ENCODE measurements at regions not wholly inside any gene's neighbourhood (a gene's known extent, or its start where the extent isn't known, plus 50 kb on each side); places are given as distances from the start of the nearest gene placed in this dataset.

GRCh38 chrX:10048707-10049106 lies 81.5 kb downstream of the CLDN34 start:
- no peak overlapping the region for H3K27ac ChIP-seq (ENCODE audit: poor library complexity, severe bottlenecking)
- no peaks in the 10 kb centered on the region for H3K36me3 ChIP-seq (ENCODE audit: low read depth)
- DNase-seq (ENCODE audit: low spot score) (no peak), ATAC-seq (ENCODE audit: low read depth) (no peak)
- no peaks in the 10 kb centered on the region for H3K9me3 ChIP-seq (ENCODE audit: severe bottlenecking)
- H3K4me1 ChIP-seq (ENCODE audit: insufficient read depth, poor library complexity, severe bottlenecking), result peaks cover 6% of the 10 kb centered on the region
- no peak for TF ChIP-seq CTCF (IDR thresholded peaks at IDR 0.05; ENCODE audit: poor library complexity, severe bottlenecking)
- H3K27me3 ChIP-seq (ENCODE audit: insufficient read depth, poor library complexity, severe bottlenecking), result no peaks in the 10 kb centered on the region
- H3K4me3 ChIP-seq (ENCODE audit: severe bottlenecking), result no peak overlapping the region

GRCh38 chrX:10049236-10049635 lies 82.1 kb downstream of the CLDN34 start:
- ATAC-seq (ENCODE audit: low read depth), result no peak
- H3K9me3 ChIP-seq (ENCODE audit: severe bottlenecking), result no peaks in the 10 kb centered on the region

DNA sequence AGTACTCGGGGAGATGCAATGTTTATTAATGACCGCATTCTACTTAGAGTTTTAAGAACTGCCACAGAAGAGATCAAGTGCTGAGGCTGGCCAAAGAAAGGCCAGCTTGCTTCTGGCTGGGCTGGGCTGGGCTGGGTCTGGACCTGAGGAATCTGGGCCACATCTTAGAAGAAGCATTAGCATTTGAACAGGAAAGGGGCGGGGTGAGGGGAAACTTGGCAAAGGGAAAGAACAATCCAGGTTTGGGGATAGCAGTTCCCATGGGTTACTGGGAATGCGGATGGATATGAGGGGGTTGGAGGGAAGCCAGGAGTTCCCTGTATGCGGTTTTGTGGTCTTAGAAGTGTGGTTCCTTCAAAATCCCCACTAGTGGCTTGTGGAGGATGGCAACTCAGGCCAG lies 83.3 kb downstream of the CLDN34 start:
- Histone ChIP-seq H3K27ac (ENCODE audit: poor library complexity, severe bottlenecking) (no peak overlapping the region), H3K4me3 (ENCODE audit: severe bottlenecking) (no peak overlapping the region), H3K27me3 (ENCODE audit: insufficient read depth, poor library complexity, severe bottlenecking) (no peaks in the 10 kb centered on the region), H3K36me3 (ENCODE audit: low read depth) (no peaks in the 10 kb centered on the region), H3K4me1 (ENCODE audit: insufficient read depth, poor library complexity, severe bottlenecking) (peaks cover 6% of the 10 kb centered on the region), H3K9me3 (ENCODE audit: severe bottlenecking) (no peaks in the 10 kb centered on the region)
- DNase-seq (ENCODE audit: low spot score) (no peak), ATAC-seq (ENCODE audit: low read depth) (no peak)
- no peak for TF ChIP-seq CTCF (IDR thresholded peaks at IDR 0.05; ENCODE audit: poor library complexity, severe bottlenecking)

More at GRCh38 chrX:10049236-10049635, 82.1 kb downstream of the CLDN34 start:
- Histone ChIP-seq H3K27ac (ENCODE audit: poor library complexity, severe bottlenecking) (no peak overlapping the region), H3K27me3 (ENCODE audit: insufficient read depth, poor library complexity, severe bottlenecking) (no peaks in the 10 kb centered on the region), H3K4me1 (ENCODE audit: insufficient read depth, poor library complexity, severe bottlenecking) (peaks cover 6% of the 10 kb centered on the region), H3K4me3 (ENCODE audit: severe bottlenecking) (no peak overlapping the region), H3K36me3 (ENCODE audit: low read depth) (no peaks in the 10 kb centered on the region)
- no peak for TF ChIP-seq CTCF (IDR thresholded peaks at IDR 0.05; ENCODE audit: poor library complexity, severe bottlenecking)
- no peak for DNase-seq (ENCODE audit: low spot score)

DNA sequence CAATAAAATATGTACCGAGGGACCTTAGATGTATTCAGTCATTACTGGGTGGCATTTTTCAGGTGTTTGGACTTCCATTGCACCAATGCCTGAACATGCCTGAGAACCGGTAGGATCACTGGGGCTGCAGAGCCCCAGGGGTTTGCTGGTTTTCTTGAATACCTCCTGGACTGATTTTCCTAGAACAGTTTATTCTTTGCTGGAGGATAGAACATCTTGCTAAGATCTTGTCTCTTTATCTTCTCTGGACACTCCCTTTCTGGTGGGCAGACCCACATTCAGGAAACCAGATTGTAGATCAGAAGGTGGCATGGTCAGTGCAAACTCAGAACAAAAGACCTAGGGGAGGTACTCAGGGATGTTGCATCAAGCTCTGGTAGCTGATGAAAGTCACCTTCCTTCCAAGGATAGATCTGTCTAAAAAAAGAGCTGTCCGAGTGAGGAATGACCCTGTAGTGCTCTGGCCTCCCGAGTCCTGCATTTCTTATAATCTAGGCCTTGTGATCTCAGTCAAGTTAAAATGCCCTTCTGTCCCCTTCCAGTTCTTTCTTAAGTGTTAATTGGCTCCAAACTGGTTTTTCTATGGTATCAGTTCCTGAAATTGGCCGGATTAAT lies 84.8 kb downstream of the CLDN34 start:
- H3K4me1 ChIP-seq (ENCODE audit: insufficient read depth, poor library complexity, severe bottlenecking), result peaks cover 6% of the 10 kb centered on the region
- H3K36me3 ChIP-seq (ENCODE audit: low read depth), result no peaks in the 10 kb centered on the region
- ATAC-seq (ENCODE audit: low read depth), result no peak
- no peaks in the 10 kb centered on the region for H3K9me3 ChIP-seq (ENCODE audit: severe bottlenecking)
- no peak overlapping the region for H3K4me3 ChIP-seq (ENCODE audit: severe bottlenecking)
- no peaks in the 10 kb centered on the region for H3K27me3 ChIP-seq (ENCODE audit: insufficient read depth, poor library complexity, severe bottlenecking)
- H3K27ac ChIP-seq (ENCODE audit: poor library complexity, severe bottlenecking), result peak overlapping the region; percentile 35
- no peak for DNase-seq (ENCODE audit: low spot score)
- no peak for TF ChIP-seq CTCF (IDR thresholded peaks at IDR 0.05; ENCODE audit: poor library complexity, severe bottlenecking)

DNA sequence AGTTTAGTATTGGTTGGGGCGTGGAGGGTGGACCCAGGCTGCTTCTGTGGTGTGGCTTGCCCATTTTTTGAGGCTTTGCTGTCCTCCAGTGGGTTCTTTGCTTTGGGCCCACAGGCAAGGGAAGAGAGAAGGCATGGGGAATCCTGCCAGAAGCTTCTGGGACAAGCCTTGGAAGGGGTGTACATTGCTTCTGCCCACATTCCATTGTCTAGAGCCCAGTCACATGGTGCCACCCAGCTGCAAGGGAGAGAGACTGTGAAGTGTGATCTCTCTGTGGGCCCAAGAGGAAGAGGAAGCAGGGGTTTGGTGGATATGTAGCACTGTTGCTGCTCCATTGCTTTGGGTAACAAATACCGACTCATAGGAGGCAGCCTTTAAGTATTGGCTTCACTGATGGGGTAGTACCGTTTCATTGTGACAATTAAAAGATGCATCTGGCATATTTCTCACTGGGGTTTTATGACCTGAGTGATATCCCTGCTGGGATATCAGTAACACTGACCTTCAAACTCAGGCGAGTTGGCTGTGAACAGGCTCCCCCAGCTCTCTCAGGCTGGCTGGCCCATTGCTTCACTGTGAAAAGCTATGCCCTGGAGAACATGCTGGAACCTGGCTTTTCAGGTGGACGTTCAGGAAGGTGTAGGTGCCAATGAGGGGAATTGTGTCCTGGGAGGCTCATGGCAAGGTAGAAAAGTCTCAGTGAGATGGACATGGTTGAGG lies 85.9 kb downstream of the CLDN34 start:
- TF ChIP-seq CTCF (IDR thresholded peaks at IDR 0.05; ENCODE audit: poor library complexity, severe bottlenecking), result no peak
- Histone ChIP-seq H3K4me3 (ENCODE audit: severe bottlenecking) (no peak overlapping the region), H3K36me3 (ENCODE audit: low read depth) (no peaks in the 10 kb centered on the region), H3K27me3 (ENCODE audit: insufficient read depth, poor library complexity, severe bottlenecking) (no peaks in the 10 kb centered on the region), H3K27ac (ENCODE audit: poor library complexity, severe bottlenecking) (no peak overlapping the region), H3K9me3 (ENCODE audit: severe bottlenecking) (no peaks in the 10 kb centered on the region), H3K4me1 (ENCODE audit: insufficient read depth, poor library complexity, severe bottlenecking) (peaks cover 6% of the 10 kb centered on the region)
- no peak for DNase-seq (ENCODE audit: low spot score)
- ATAC-seq (ENCODE audit: low read depth), result no peak
